HG02678 (cell line): ENCODE measurements at regions not wholly inside any gene's neighbourhood (a gene's known extent, or its start where the extent isn't known, plus 50 kb on each side); places are given as distances from the start of the nearest gene placed in this dataset.

ENCODE experiments used
- ATAC-seq: cut with Tn5 transposase; IDR thresholded peaks from one replicate; pipeline ENCODE4 v1.9.1; 2021; ENCODE audit warnings: mild to moderate bottlenecking, moderate library complexity; ENCODE audit not compliant: unreplicated experiment

- no peak for ATAC-seq
These were observed 58.3 kb upstream of the LYST start for GRCh38 chr1:235925016-235925415.

DNA sequence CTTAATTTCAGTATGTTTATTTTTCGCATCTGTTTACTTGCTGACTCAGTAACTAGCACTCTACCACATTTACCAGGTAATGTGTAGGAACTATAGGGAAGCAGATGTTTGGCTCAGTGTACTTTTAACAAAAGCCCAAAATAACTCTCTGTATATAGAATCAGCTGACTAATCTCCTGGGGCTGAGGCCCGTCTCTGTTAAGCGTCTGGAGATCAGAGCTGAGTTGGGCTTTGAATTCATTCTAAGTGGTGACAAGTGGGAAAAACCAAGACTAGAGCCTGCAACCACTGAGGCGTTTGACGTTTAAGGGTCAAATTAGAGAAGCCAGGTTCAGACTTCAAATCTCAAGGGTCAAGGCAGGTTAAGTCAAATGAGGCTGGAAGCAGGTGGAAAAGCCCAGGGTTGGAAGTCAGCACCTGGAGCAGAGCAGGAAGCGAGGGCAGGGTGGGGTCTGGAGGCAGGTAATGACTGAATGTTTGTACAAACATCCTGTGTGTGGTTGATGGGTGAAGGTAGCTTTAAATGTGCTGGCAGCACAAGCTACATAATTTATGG lies 56.8 kb upstream of the LYST start:
- ATAC-seq, result peak; percentile 50

DNA sequence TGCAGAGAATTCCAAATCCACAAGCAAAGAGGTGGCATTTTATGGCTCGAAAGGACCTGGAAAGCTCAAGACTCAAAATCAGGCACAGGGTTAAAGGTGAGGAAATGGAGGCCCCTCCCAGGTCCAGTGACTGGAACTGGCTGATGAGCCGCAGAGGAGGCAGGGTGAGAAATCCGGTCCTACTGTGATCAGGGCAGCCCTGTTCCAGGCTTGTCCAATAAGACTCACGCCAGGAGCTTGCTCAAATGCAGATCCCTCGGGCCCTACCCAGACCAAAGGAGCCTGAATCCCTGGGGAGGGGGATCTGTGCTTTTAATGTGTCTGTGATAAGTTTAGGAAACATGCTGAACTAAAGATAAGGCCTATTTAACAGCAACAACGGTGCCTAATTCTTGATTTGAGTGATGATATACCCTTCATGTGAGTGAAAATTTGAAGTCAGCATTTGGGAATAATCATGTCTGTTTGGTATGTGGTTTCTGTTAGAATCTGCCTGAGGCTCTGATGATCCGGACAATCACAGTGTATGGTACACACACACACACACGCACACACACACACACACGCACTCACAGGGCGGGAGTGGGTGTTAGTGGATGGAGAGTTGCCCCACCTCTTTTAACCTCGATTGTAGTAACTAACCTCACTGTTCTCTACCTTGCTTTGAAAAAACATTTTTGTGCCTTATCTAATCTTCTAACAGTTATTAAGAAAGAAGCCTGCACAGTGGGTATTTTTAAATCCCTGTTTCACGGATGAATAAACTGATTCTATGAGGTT lies 54.1 kb upstream of the LYST start:
- ATAC-seq, result no peak

DNA sequence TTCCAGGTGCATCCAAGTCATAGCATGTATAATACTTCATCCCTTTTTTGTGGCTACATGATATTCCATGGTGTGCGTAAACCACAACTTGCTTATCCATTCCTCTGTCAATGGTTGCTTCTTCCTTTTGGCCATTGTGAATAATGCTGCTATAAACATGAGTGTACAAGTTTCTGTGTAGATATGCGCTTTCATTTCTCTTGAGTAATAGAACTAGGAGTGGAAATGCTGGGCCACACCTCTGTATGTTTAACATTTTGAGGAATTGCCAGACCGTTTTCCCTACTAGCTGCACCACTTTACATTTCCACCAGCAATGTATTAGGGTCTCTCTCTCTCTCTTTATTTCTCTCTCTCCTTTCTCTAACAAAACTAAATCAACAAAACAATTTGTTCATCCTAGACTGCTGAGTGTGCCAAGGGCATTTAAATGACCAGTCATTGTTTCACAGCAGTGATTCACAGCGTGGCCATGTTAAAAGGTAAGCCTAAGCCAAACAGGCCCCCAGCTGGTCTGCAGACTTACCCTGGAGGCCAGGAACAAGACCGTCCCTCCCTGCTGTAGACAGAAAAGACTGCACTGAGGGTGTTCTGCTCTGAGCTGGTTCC lies 53.2 kb upstream of the LYST start:
- no peak for ATAC-seq

- ATAC-seq, result no peak
These were observed 52.6 kb upstream of the LYST start for GRCh38 chr1:235919127-235919832.

GRCh38 chr1:235918465-235918864 lies 51.8 kb upstream of the LYST start:
- no peak for ATAC-seq

GRCh38 chr1:235918032-235918431 lies 51.3 kb upstream of the LYST start:
- no peak for ATAC-seq

GRCh38 chr1:235917267-235917811 lies 50.6 kb upstream of the LYST start:
- peak; percentile 85 for ATAC-seq
